ENCODE measurements at regions not wholly inside any gene's neighbourhood (a gene's known extent, or its start where the extent isn't known, plus 50 kb on each side); places are given as distances from the start of the nearest gene placed in this dataset.

- Histone ChIP-seq H3K4me1 (no peaks in the 10 kb centered on the region), H3K9me3 (no peaks in the 10 kb centered on the region), H3K36me3 (ENCODE audit: insufficient read depth in 1 of 2, low read depth in 1 of 2) (no peaks in the 10 kb centered on the region), H3K4me3 (no peak overlapping the region), H3K27ac (no peak overlapping the region), H3K27me3 (ENCODE audit: insufficient read depth in 3 of 3, low read length in 2 of 3) (no peaks in the 10 kb centered on the region)
- intact Hi-C loops (cut with DNase I) = no loop called here
- peak in 1 of 4 donors; percentile 23 for ATAC-seq
- 87 to 94% (median 87%) methylated on average over 2 of the region's 2 CpGs for WGBS, 3 donors
- no peak for DNase-seq
- TF ChIP-seq, protein P1, sequence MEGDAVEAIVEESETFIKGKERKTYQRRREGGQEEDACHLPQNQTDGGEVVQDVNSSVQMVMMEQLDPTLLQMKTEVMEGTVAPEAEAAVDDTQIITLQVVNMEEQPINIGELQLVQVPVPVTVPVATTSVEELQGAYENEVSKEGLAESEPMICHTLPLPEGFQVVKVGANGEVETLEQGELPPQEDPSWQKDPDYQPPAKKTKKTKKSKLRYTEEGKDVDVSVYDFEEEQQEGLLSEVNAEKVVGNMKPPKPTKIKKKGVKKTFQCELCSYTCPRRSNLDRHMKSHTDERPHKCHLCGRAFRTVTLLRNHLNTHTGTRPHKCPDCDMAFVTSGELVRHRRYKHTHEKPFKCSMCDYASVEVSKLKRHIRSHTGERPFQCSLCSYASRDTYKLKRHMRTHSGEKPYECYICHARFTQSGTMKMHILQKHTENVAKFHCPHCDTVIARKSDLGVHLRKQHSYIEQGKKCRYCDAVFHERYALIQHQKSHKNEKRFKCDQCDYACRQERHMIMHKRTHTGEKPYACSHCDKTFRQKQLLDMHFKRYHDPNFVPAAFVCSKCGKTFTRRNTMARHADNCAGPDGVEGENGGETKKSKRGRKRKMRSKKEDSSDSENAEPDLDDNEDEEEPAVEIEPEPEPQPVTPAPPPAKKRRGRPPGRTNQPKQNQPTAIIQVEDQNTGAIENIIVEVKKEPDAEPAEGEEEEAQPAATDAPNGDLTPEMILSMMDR (IDR thresholded peaks at IDR 0.05) = no peak
These were observed 586.1 kb downstream of the CENPC start for GRCh38 chr4:66959207-66959606.

DNA sequence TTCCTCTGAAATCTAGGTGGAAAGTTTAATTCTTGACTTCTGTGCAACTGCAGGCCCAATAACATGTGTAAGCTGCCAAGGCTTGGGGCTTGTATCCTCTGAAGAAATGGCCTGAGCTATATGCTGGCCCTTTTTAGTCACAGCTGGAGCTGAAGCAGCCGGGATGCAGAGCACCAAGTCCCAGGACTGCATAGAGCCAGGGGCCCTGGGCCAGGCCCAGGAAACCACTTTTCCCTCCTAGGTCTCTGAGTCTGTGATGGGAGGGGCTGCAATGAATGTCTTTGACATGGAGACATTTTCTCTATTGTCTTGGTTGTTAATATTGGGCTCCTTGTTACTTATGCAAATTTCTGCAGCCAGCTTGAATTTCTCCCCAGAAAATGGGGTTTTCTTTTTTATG is 588.5 kb downstream of the CENPC start:
- no peak for DNase-seq
- Histone ChIP-seq H3K4me1 (no peaks in the 10 kb centered on the region), H3K27ac (no peak overlapping the region), H3K27me3 (ENCODE audit: insufficient read depth in 3 of 3, low read length in 2 of 3) (no peaks in the 10 kb centered on the region), H3K4me3 (no peak overlapping the region), H3K36me3 (ENCODE audit: insufficient read depth in 1 of 2, low read depth in 1 of 2) (no peaks in the 10 kb centered on the region), H3K9me3 (no peaks in the 10 kb centered on the region)
- 64 to 78% (median 75%) methylated on average over 1 of the region's 1 CpG for WGBS, 3 donors
- TF ChIP-seq, protein P1 (IDR thresholded peaks at IDR 0.05) = no peak
- no peak for ATAC-seq
- intact Hi-C loops (cut with DNase I) = no loop called here

DNA sequence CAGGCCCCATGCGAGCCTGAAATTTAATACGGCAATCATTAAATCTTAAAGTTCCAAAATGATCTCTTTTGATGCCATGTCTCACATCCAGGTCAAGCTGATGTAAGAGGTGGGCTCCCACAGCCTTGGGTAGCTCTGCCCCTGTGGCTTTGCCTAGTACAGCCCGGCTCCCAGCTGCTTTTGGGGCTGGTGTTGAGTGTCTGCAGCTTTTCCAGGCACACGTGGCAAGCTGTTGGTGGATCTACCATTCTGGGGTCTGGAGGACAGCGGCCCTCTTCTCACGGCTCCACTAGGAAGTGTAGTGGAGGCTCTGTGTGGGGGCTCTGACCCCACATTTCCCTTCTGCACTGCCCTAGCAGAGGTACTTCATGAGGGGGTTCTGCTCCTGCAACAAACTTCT is 588.9 kb downstream of the CENPC start:
- no peak for DNase-seq
- no peak for ATAC-seq
- intact Hi-C loops (cut with DNase I) = no loop called here
- Histone ChIP-seq H3K36me3 (ENCODE audit: insufficient read depth in 1 of 2, low read depth in 1 of 2) (no peaks in the 10 kb centered on the region), H3K4me1 (no peaks in the 10 kb centered on the region), H3K4me3 (no peak overlapping the region), H3K9me3 (no peaks in the 10 kb centered on the region), H3K27me3 (ENCODE audit: insufficient read depth in 3 of 3, low read length in 2 of 3) (no peaks in the 10 kb centered on the region), H3K27ac (no peak overlapping the region)
- WGBS, 3 donors = 85 to 94% (median 89%) methylated on average over 6 of the region's 6 CpGs
- TF ChIP-seq, protein P1 (IDR thresholded peaks at IDR 0.05) = no peak

DNA sequence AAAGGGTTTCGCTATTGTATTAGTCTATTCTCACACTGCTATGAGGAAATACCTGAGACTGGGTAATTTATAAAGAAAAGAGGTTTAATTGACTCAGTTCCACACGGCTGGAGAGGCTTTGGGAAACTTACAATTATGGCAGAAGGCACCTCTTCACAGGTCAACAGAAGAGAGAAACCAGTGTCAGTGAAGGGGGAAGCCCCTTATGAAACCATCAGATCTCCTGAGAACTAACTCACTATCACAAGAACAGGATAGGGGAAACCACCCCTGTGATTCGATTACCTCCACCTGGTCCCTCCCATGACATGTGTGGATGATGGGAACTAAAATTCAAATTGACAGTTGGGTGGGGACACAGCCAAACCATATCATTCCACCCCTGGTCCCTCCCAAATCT is 589.5 kb downstream of the CENPC start:
- 77 to 87% (median 86%) methylated on average over 3 of the region's 3 CpGs for WGBS, 3 donors
- TF ChIP-seq, protein P1 (IDR thresholded peaks at IDR 0.05) = no peak
- ATAC-seq = no peak
- Histone ChIP-seq H3K4me3 (no peak overlapping the region), H3K9me3 (no peaks in the 10 kb centered on the region), H3K36me3 (ENCODE audit: insufficient read depth in 1 of 2, low read depth in 1 of 2) (no peaks in the 10 kb centered on the region), H3K4me1 (no peaks in the 10 kb centered on the region), H3K27me3 (ENCODE audit: insufficient read depth in 3 of 3, low read length in 2 of 3) (no peaks in the 10 kb centered on the region), H3K27ac (no peak overlapping the region)
- DNase-seq = no peak
- intact Hi-C loops (cut with DNase I) = no loop called here

GRCh38 chr4:66949419-66949818 is 595.9 kb downstream of the CENPC start:
- ATAC-seq (no peak), DNase-seq (no peak)
- TF ChIP-seq, protein P1 (IDR thresholded peaks at IDR 0.05) = no peak
- H3K36me3 ChIP-seq (ENCODE audit: insufficient read depth in 1 of 2, low read depth in 1 of 2) = no peaks in the 10 kb centered on the region
- intact Hi-C loops (cut with DNase I) = no loop called here
- no peaks in the 10 kb centered on the region for H3K27me3 ChIP-seq (ENCODE audit: insufficient read depth in 3 of 3, low read length in 2 of 3)
- no peak overlapping the region for H3K4me3 ChIP-seq
- no peaks in the 10 kb centered on the region for H3K4me1 ChIP-seq
- WGBS, 3 donors = 43 to 72% (median 58%) methylated on average over 1 of the region's 1 CpG
- H3K27ac ChIP-seq = no peak overlapping the region
- no peaks in the 10 kb centered on the region for H3K9me3 ChIP-seq
